ENCODE measurements at regions not wholly inside any gene's neighbourhood (a gene's known extent, or its start where the extent isn't known, plus 50 kb on each side); places are given as distances from the start of the nearest gene placed in this dataset.
A peak's percentile ranks its signal among the peaks of the same experiment; 100 is the strongest.

- H3K4me3 ChIP-seq (ENCODE audit: control insufficient read depth, low read depth, low read length), result no peak overlapping the region
- DNase-seq (ENCODE audit: low read depth), result peak; percentile 44
- TF ChIP-seq CTCF (conservative IDR thresholded peaks at IDR 0.05; ENCODE audit: control insufficient read depth, insufficient read depth, low read depth, low read length), result no peak
These were observed 530.6 kb upstream of the SPRY2 start for GRCh38 chr13:80871481-80871880.

DNA sequence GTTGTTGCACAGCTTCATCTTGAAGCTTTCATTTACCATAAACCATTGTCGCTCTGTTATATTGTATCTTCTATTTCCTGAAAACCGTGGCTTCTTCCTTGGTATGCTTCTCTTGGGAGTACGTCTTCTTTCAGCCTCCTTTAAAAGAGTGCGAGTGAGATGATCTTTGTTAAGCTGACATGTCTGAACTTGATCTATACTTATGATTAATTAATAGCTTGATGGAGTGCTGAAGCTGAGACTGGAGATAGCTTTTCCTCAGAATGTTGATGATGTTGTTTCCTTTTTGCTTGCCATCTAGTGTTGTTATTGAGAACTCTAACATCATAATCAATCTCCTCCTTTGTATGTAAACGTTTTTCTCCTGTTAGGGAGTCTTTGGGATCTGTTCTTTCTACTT is 529.3 kb upstream of the SPRY2 start:
- no peak for DNase-seq (ENCODE audit: low read depth)
- no peak overlapping the region for H3K4me3 ChIP-seq (ENCODE audit: control insufficient read depth, low read depth, low read length)
- no peak for TF ChIP-seq CTCF (conservative IDR thresholded peaks at IDR 0.05; ENCODE audit: control insufficient read depth, insufficient read depth, low read depth, low read length)

DNA sequence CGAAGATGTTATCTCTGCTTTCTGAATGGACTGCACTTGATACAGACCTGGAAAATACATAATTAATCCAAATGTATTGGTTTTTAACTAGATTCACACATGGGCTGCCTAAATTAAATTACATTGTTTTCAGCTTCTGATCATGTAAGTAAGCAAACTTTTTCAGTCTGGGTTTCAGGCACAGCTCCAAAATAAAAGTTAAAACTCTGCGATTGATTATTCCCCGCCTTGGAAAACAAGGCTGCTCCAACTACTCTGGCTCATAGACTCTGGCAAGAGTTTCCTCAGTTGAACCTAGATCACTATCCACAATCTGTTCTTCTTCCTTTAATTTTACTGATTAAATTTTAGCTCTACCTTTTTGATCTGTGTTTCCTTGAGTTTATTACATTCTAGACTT is 526.0 kb upstream of the SPRY2 start:
- TF ChIP-seq CTCF (conservative IDR thresholded peaks at IDR 0.05; ENCODE audit: control insufficient read depth, insufficient read depth, low read depth, low read length), result no peak
- no peak for DNase-seq (ENCODE audit: low read depth)
- no peak overlapping the region for H3K4me3 ChIP-seq (ENCODE audit: control insufficient read depth, low read depth, low read length)

DNA sequence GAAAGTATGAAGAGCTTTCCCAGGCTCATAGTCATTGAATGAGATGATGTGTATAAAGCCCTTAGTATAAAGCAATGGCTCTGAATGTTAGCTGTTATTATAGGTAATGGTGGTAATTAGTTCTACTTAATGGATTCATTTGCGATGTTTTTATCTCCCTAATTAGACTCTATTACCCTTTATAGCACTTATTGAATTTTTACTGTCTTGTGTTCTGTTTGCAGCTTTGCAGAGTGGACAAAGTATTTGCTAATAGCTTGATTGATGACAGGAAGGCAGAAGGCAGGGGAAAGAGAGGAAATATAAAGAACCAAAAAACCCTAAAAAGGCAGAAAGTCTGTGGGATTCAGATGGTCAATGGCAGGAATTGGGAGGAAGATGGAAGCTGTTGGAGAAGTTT is 524.4 kb upstream of the SPRY2 start:
- TF ChIP-seq CTCF (conservative IDR thresholded peaks at IDR 0.05; ENCODE audit: control insufficient read depth, insufficient read depth, low read depth, low read length), result no peak
- DNase-seq (ENCODE audit: low read depth), result no peak
- no peak overlapping the region for H3K4me3 ChIP-seq (ENCODE audit: control insufficient read depth, low read depth, low read length)

DNA sequence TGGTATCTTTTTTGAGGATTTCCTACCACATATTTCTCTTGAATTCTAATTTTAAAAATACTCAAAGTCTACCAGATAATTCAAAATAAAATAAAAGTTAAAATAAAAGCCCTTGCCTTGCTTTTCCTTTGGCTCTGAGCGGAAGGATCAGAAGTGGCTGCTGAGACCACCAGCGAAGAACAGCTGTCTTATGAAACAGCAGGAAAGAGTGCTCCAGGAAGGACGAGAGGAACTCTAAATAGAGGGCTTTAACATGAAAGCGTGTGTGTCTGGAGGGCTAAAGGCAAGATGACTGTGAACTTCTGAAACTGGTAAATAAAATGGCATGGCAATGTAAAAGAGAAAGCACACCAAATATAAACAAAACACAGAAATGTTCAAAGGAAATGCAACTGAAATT is 521.5 kb upstream of the SPRY2 start:
- no peak for DNase-seq (ENCODE audit: low read depth)
- H3K4me3 ChIP-seq (ENCODE audit: control insufficient read depth, low read depth, low read length), result no peak overlapping the region
- TF ChIP-seq CTCF (conservative IDR thresholded peaks at IDR 0.05; ENCODE audit: control insufficient read depth, insufficient read depth, low read depth, low read length), result no peak

DNA sequence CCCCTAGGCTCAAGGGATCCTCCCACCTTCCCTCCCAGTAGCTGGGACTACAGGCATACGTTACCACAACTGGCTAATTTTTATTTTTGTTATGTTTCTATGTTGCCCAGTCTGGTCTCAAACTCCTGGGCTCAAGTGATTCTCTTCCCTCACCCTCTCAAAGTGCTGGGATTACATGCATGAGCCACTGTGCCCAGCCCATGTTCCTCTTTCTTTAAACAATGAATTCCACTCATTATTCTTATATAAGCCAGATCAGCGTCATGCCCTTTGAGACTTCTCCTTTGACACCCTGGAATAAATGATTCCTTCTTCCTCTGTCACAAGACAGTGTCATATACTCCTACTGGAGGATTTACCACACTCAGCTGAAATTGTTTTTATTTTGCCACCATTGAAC is 519.9 kb upstream of the SPRY2 start:
- no peak for TF ChIP-seq CTCF (conservative IDR thresholded peaks at IDR 0.05; ENCODE audit: control insufficient read depth, insufficient read depth, low read depth, low read length)
- no peak overlapping the region for H3K4me3 ChIP-seq (ENCODE audit: control insufficient read depth, low read depth, low read length)
- no peak for DNase-seq (ENCODE audit: low read depth)

- DNase-seq (ENCODE audit: low read depth), result no peak
- no peak for TF ChIP-seq CTCF (conservative IDR thresholded peaks at IDR 0.05; ENCODE audit: control insufficient read depth, insufficient read depth, low read depth, low read length)
- no peak overlapping the region for H3K4me3 ChIP-seq (ENCODE audit: control insufficient read depth, low read depth, low read length)
These were observed 517.2 kb upstream of the SPRY2 start for GRCh38 chr13:80858131-80858530.

Measured in fibroblast of mammary gland (primary cell).